Esophagus squamous epithelium (tissue), 5 donors: ENCODE measurements at regions not wholly inside any gene's neighbourhood (a gene's known extent, or its start where the extent isn't known, plus 50 kb on each side); places are given as distances from the start of the nearest gene placed in this dataset.

Experiments used
- DNase-seq: peaks from one replicate; lab custom pipeline; 2025; lab: John Stamatoyannopoulos, UW
- H3K27ac ChIP-seq, 4 donors: fragments of 200-600 bp; sonication (generic); one replicate each; pipeline ENCODE4 v1.5.1; 2016 to 2019; ENCODE audit warnings: mild to moderate bottlenecking in 1 of 4
- H3K27me3 ChIP-seq, 4 donors: fragments of 200-600 bp; sonication (generic); 1 replicate in 3 of 4; 2 replicates in 1 of 4; pipeline versions ENCODE4 v1.5.1 to v1.6.0; 2017 to 2021; ENCODE audit warnings: antibody characterized with exemption in 1 of 4
- H3K36me3 ChIP-seq, 3 donors: fragments of 200-600 bp; sonication (generic); one replicate each; pipeline ENCODE4 v1.5.1; 2016 to 2019
- H3K4me1 ChIP-seq, 3 donors: fragments of 200-600 bp; sonication (generic); one replicate each; pipeline ENCODE4 v1.5.1; 2017 to 2019
- H3K4me3 ChIP-seq, 4 donors: fragments of 200-600 bp; sonication (generic); 1 replicate in 3 of 4; 2 replicates in 1 of 4; pipeline ENCODE4 v1.5.1; 2016 to 2019; ENCODE audit warnings: mild to moderate bottlenecking in 2 of 4, moderate library complexity in 1 of 4
- H3K9me3 ChIP-seq, 3 donors: fragments of 200-600 bp; sonication (generic); one replicate each; pipeline ENCODE4 v1.5.1; 2016 to 2019
- CTCF ChIP-seq, 6 experiments: fragments of 450-650 bp in 4 of 6; fragments of 200-600 bp in 2 of 6; sonication (generic) in 2 of 6; IDR thresholded peaks; one replicate each; pipeline ENCODE4 v1.5.1; 2016 to 2019; ENCODE audit warnings: antibody characterized with exemption in 6 of 6, mild to moderate bottlenecking in 4 of 6, moderate library complexity in 4 of 6
- POLR2A ChIP-seq, 4 donors: fragments of 450-650 bp; IDR thresholded peaks; one replicate each; pipeline ENCODE4 v1.6.1; 2017; ENCODE audit warnings: antibody characterized with exemption in 4 of 4, mild to moderate bottlenecking in 4 of 4, moderate library complexity in 3 of 4
- WGBS, 2 donors: methylation state at CpG; one replicate each; pipeline ENCODE4 v1.1.5; 2018; 5-methylcytosine and 5-hydroxymethylcytosine counted together
- intact Hi-C: fragments of 100-400 bp; cut with DNase I; formaldehyde crosslinking; loops from one replicate; pipeline ENCODE4 v1.15.0; 2022
- donor health status: DM: yes; HTN: yes; CAD: no.

DNA sequence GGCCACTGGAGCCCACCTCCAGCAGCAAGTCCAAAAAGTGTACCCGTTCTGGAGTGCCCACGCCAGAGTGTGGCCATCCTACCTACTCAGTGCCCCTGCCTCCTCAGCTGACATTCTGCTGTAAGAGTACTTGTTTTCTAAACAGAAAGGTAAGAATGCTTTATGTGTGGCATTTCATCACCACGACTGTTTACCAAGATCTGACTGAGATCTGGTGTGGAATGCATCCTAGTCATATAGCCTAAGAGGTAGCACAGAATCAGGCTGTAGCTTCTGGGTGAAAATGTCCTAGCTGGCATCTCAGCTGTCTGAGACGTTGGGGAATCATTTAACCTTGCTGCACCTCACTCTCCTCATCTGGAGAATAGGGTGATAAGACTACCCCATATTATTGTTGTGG is 638.7 kb upstream of the TENM3 start:
- H3K36me3 ChIP-seq = no peaks in the 10 kb centered on the region
- no peak overlapping the region for H3K4me3 ChIP-seq
- H3K4me1 ChIP-seq = no peaks in the 10 kb centered on the region
- H3K27ac ChIP-seq = no peak overlapping the region
- no peaks in the 10 kb centered on the region for H3K27me3 ChIP-seq
- no peak for DNase-seq
- H3K9me3 ChIP-seq = no peaks in the 10 kb centered on the region
- TF ChIP-seq CTCF (IDR thresholded peaks at IDR 0.05) (no peak), POLR2A (IDR thresholded peaks at IDR 0.05) (no peak)
- intact Hi-C loops = no loop called here
- WGBS, 2 donors = 63 to 75% methylated on average over 4 of the region's 4 CpGs

DNA sequence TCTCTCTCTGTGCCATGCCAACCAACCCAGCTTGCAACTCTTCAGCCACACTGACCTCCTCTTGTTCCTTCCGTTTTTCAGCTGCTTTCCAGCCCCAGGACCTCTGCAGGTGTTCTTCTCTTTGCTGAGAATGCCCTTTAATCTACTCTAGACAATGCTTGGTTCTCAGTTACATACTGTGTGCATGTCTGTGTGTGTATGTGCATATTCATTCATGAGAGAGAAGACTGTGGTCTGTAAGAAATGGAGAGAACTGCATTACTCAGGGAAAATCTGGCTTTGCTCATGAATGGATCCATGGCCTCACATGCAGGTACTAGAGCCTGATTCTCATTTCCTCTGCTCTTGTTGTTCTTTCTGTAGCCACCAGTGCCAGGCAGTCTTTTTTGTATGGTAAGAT is 636.9 kb upstream of the TENM3 start:
- intact Hi-C loops = no loop called here
- no peak for TF ChIP-seq CTCF (IDR thresholded peaks at IDR 0.05)
- TF ChIP-seq POLR2A (IDR thresholded peaks at IDR 0.05) = no peak
- Histone ChIP-seq H3K27ac (no peak overlapping the region), H3K4me1 (no peaks in the 10 kb centered on the region), H3K4me3 (no peak overlapping the region), H3K27me3 (no peaks in the 10 kb centered on the region), H3K9me3 (no peaks in the 10 kb centered on the region), H3K36me3 (no peaks in the 10 kb centered on the region)
- WGBS, 2 donors = 60 to 79% methylated on average over 1 of the region's 1 CpG
- DNase-seq = no peak

- no peak for TF ChIP-seq CTCF (IDR thresholded peaks at IDR 0.05)
- TF ChIP-seq POLR2A (IDR thresholded peaks at IDR 0.05) = no peak
- Histone ChIP-seq H3K27me3 (no peaks in the 10 kb centered on the region), H3K27ac (no peak overlapping the region), H3K9me3 (no peaks in the 10 kb centered on the region), H3K4me3 (no peak overlapping the region), H3K36me3 (no peaks in the 10 kb centered on the region), H3K4me1 (no peaks in the 10 kb centered on the region)
- DNase-seq = no peak
- WGBS, 2 donors = 37 to 42% methylated on average over 2 of the region's 2 CpGs
- intact Hi-C loops = no loop called here
Measured at GRCh38 chr4:181608181-181608580, 635.0 kb upstream of the TENM3 start.

DNA sequence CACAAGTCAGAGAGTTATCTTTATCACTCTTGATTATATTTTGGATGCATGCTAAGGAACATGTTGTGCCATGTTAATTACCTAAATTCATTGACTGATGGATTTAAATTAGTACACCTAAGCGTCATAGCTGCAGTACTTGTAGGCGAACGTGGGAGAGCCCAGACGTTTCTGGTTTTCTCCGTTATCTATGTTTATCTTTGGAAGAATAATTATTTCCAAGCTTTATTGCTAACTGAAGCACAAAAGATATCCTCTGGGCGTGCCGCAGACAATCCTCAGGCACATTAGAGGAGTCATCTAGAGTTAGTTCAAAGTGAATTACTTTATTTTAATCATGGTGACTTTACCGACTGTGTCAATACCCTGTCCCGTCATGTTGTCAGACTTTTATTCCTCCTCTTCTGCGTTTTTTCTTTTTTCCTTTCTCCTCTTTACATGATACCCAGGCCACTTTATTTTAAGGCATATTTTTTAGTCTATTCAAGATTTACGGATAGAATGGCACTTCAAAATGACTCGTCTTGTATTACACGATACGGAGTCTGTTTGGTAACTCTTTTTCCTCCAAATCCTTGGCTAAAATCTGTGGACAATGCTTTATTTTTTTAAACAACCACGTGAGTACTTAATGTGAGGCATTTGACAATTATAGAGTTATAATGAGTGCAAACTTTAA is 632.0 kb upstream of the TENM3 start:
- Histone ChIP-seq H3K36me3 (no peaks in the 10 kb centered on the region), H3K4me1 (no peaks in the 10 kb centered on the region), H3K27ac (no peak overlapping the region), H3K27me3 (no peaks in the 10 kb centered on the region), H3K9me3 (no peaks in the 10 kb centered on the region), H3K4me3 (no peak overlapping the region)
- intact Hi-C loops = no loop called here
- TF ChIP-seq POLR2A (IDR thresholded peaks at IDR 0.05) (no peak), CTCF (IDR thresholded peaks at IDR 0.05) (no peak)
- WGBS, 2 donors = 28 to 41% methylated on average over 15 of the region's 15 CpGs
- no peak for DNase-seq

GRCh38 chr4:181611946-181612600 is 631.1 kb upstream of the TENM3 start:
- Histone ChIP-seq H3K4me1 (no peaks in the 10 kb centered on the region), H3K9me3 (no peaks in the 10 kb centered on the region), H3K27ac (no peak overlapping the region), H3K36me3 (no peaks in the 10 kb centered on the region), H3K27me3 (no peaks in the 10 kb centered on the region), H3K4me3 (no peak overlapping the region)
- DNase-seq = no peak
- no peak for TF ChIP-seq POLR2A (IDR thresholded peaks at IDR 0.05)
- no peak for TF ChIP-seq CTCF (IDR thresholded peaks at IDR 0.05)
- intact Hi-C loops = no loop called here
- 36 to 59% methylated on average over 8 of the region's 8 CpGs for WGBS, 2 donors
